HEK293T (cell line): ENCODE measurements at regions not wholly inside any gene's neighbourhood (a gene's known extent, or its start where the extent isn't known, plus 50 kb on each side); places are given as distances from the start of the nearest gene placed in this dataset.

Experiments used
- BHLHE40 ChIP-seq: fragments of 450-650 bp; IDR thresholded peaks from 2 replicates; pipeline ENCODE4 v1.6.1; 2016; ENCODE audit warnings: mild to moderate bottlenecking, moderate library complexity, borderline replicate concordance
- ELF4 ChIP-seq: fragments of 450-650 bp; IDR thresholded peaks from 2 replicates; pipeline ENCODE4 v1.6.1; 2017; ENCODE audit warnings: antibody characterized with exemption
- FOXA1 ChIP-seq: fragments of 450-650 bp; IDR thresholded peaks from 2 replicates; pipeline ENCODE4 v1.6.1; 2016; ENCODE audit warnings: mild to moderate bottlenecking
- FOXK2 ChIP-seq: fragments of 450-650 bp; IDR thresholded peaks from 2 replicates; pipeline ENCODE4 v1.6.1; 2016; ENCODE audit warnings: mild to moderate bottlenecking
- FOXM1 ChIP-seq: fragments of 450-650 bp; IDR thresholded peaks from 2 replicates; pipeline ENCODE4 v1.6.1; 2017; ENCODE audit warnings: mild to moderate bottlenecking, borderline replicate concordance
- NFRKB ChIP-seq: fragments of 450-650 bp; IDR thresholded peaks from 2 replicates; pipeline ENCODE4 v1.6.1; 2016; ENCODE audit warnings: mild to moderate bottlenecking, moderate library complexity
- TARDBP ChIP-seq: fragments of 450-650 bp; IDR thresholded peaks from 2 replicates; pipeline ENCODE4 v1.6.1; 2016
- ZNF384 ChIP-seq: fragments of 450-650 bp; IDR thresholded peaks from 2 replicates; pipeline ENCODE4 v1.6.1; 2016

DNA sequence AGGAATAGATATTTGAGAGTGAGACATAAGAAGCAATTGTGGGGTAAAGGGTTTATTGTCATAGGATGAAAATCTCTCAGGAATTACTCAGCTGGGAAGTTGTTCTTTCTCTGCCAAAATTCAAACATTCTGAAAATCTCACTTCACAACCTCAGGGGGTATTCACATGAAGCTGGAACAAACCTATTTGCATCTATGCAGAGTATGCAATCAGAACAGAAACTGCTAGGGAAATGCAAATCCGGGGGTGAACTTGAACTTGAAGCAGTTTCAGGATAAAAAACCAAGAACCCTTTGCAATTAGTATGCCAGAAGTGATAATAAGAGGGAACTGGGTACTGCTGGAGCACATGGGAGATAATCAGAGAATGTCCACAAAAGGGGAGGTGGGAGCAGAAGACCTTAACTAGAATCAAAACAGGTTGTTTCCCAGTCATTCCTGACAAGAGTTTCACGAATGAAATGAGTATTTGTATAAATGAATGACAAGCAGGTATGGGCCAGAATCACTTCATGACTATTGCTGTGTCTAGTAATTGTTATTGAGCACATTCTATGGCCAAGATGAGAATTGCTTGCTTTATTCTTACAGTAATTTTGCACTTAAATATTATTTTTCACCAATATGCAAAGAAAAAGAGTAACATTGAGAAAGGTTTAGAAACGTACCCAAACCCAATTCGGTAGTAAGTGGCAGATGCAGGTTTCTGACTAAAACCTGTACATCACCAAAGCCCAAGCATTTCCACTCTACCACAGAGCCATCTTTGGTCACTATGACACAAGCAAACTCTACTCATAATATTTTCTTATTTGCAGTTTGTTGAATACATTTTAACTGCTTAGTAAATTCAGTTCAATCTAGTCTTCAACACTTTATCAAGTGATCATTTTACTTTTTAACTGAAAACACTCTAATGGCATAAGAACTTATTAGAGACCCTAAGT is 61.8 kb upstream of the UBASH3B start:
- TF ChIP-seq FOXK2: no peak
- TF ChIP-seq BHLHE40: no peak
- no peak for TF ChIP-seq NFRKB
- TF ChIP-seq FOXA1: no peak
- TF ChIP-seq TARDBP: no peak
- TF ChIP-seq ZNF384: no peak
- TF ChIP-seq FOXM1: no peak
- TF ChIP-seq ELF4: no peak
